Transverse colon (tissue), 3 donors: ENCODE measurements at regions not wholly inside any gene's neighbourhood (a gene's known extent, or its start where the extent isn't known, plus 50 kb on each side); places are given as distances from the start of the nearest gene placed in this dataset.

Experiments used
- CTCF ChIP-seq, 5 experiments: fragments of 200-600 bp in 3 of 5; fragments of 450-650 bp in 2 of 5; sonication (generic) in 3 of 5; IDR thresholded peaks; 1 replicate in 2 of 5; 2 replicates in 3 of 5; pipeline ENCODE4 v1.5.1; 2016 to 2017; ENCODE audit warnings: antibody characterized with exemption in 5 of 5, inconsistent platforms in 3 of 5, mild to moderate bottlenecking in 2 of 5, moderate library complexity in 1 of 5
- EP300 ChIP-seq: sonication (generic); formaldehyde crosslinking; IDR thresholded peaks from one replicate; pipeline ENCODE4 v1.6.1; 2017; ENCODE audit warnings: antibody characterized with exemption, low read depth
- POLR2A ChIP-seq: fragments of 450-650 bp; IDR thresholded peaks from one replicate; pipeline ENCODE4 v1.6.1; 2016; ENCODE audit warnings: antibody characterized with exemption, mild to moderate bottlenecking, moderate library complexity

GRCh38 chr11:24408202-24408601 lies 88.7 kb upstream of the LUZP2 start:
- TF ChIP-seq CTCF (IDR thresholded peaks at IDR 0.05) (no peak), EP300 (no peak), POLR2A (no peak)
